ENCODE measurements at regions not wholly inside any gene's neighbourhood (a gene's known extent, or its start where the extent isn't known, plus 50 kb on each side); places are given as distances from the start of the nearest gene placed in this dataset.
"Not testable (repeated sequence)": the region's sequence is repeated elsewhere in the genome, so short reads cannot be mapped to it uniquely, and the experiment has no call there.

- H3K4me3 ChIP-seq, result no peak overlapping the region
- H3K4me1 ChIP-seq, result peaks cover 0 to 28% of the 10 kb centered on the region in 2 donors
- H3K27me3 ChIP-seq, result no peaks in the 10 kb centered on the region
- H3K9me3 ChIP-seq, result no peaks in the 10 kb centered on the region
- H3K27ac ChIP-seq, result no peak overlapping the region
- no peaks in the 10 kb centered on the region for H3K36me3 ChIP-seq
- DNase-seq (ENCODE audit: low spot score), result no peak
- TF ChIP-seq CTCF (IDR thresholded peaks at IDR 0.05), result no peak
Observed at GRCh38 chr6:170039156-170040114, 251.4 kb downstream of the DLL1 start.

- H3K4me3 ChIP-seq, result no peak overlapping the region
- peaks cover 0 to 25% of the 10 kb centered on the region in 2 donors for H3K4me1 ChIP-seq
- no peak for TF ChIP-seq CTCF (IDR thresholded peaks at IDR 0.05)
- no peak for DNase-seq (ENCODE audit: low spot score)
- H3K27ac ChIP-seq, result no peak overlapping the region
- no peaks in the 10 kb centered on the region for H3K9me3 ChIP-seq
- H3K36me3 ChIP-seq, result no peaks in the 10 kb centered on the region
- H3K27me3 ChIP-seq, result no peaks in the 10 kb centered on the region
Observed at GRCh38 chr6:170038708-170039107, 252.2 kb downstream of the DLL1 start.

GRCh38 chr6:170038251-170038650 lies 252.6 kb downstream of the DLL1 start:
- Histone ChIP-seq H3K27ac (no peak overlapping the region), H3K36me3 (no peaks in the 10 kb centered on the region), H3K4me3 (no peak overlapping the region), H3K4me1 (peaks cover 0 to 25% of the 10 kb centered on the region in 2 donors), H3K9me3 (no peaks in the 10 kb centered on the region), H3K27me3 (no peaks in the 10 kb centered on the region)
- DNase-seq (ENCODE audit: low spot score), result no peak
- no peak for TF ChIP-seq CTCF (IDR thresholded peaks at IDR 0.05)

GRCh38 chr6:170037541-170038250 lies 253.2 kb downstream of the DLL1 start:
- DNase-seq (ENCODE audit: low spot score), result no peak
- H3K4me3 ChIP-seq, result no peak overlapping the region

GRCh38 chr6:170036916-170037315 lies 254.0 kb downstream of the DLL1 start:
- no peaks in the 10 kb centered on the region for H3K9me3 ChIP-seq
- TF ChIP-seq CTCF (IDR thresholded peaks at IDR 0.05), result no peak
- H3K4me1 ChIP-seq, result peaks cover 0 to 22% of the 10 kb centered on the region in 2 donors
- no peak overlapping the region for H3K4me3 ChIP-seq
- no peak overlapping the region for H3K27ac ChIP-seq
- no peak for DNase-seq (ENCODE audit: low spot score)
- H3K36me3 ChIP-seq, result no peaks in the 10 kb centered on the region
- no peaks in the 10 kb centered on the region for H3K27me3 ChIP-seq

More at GRCh38 chr6:170037541-170038250, 253.2 kb downstream of the DLL1 start:
- no peak overlapping the region for H3K27ac ChIP-seq
- TF ChIP-seq CTCF (IDR thresholded peaks at IDR 0.05), result no peak
- peaks cover 0 to 25% of the 10 kb centered on the region in 2 donors for H3K4me1 ChIP-seq
- H3K9me3 ChIP-seq, result no peaks in the 10 kb centered on the region
- H3K36me3 ChIP-seq, result no peaks in the 10 kb centered on the region
- H3K27me3 ChIP-seq, result no peaks in the 10 kb centered on the region

GRCh38 chr6:170036367-170036766 lies 254.5 kb downstream of the DLL1 start:
- not testable (repeated sequence) for H3K27ac ChIP-seq; DNase-seq (ENCODE audit: low spot score); H3K36me3 ChIP-seq; H3K27me3 ChIP-seq; H3K9me3 ChIP-seq; H3K4me3 ChIP-seq
- peaks cover 0 to 16% of the 10 kb centered on the region in 2 donors for H3K4me1 ChIP-seq
